OCI-LY7 (cell line): ENCODE measurements at regions not wholly inside any gene's neighbourhood (a gene's known extent, or its start where the extent isn't known, plus 50 kb on each side); places are given as distances from the start of the nearest gene placed in this dataset.

Experiments used
- BruUV-seq: library from RNA; stranded (reverse); fragments of 400-500 nt; replicated peaks from 2 replicates; lab custom pipeline; 2021; lab: Mats Ljungman, UMichigan
- CTCF ChIA-PET: fragments of 300-600 bp; sonication (Branson Sonifier 250); formaldehyde crosslinking; loops from one replicate; lab custom pipeline; 2022; ENCODE audit warnings: antibody characterized with exemption; ENCODE audit not compliant: unreplicated experiment; lab: Charles Lee
- POLR2A ChIA-PET: fragments of 300-600 bp; sonication (Branson Sonifier 250); formaldehyde crosslinking; loops from one replicate; lab custom pipeline; 2022; ENCODE audit warnings: antibody characterized with exemption; lab: Charles Lee
- DNase-seq: peaks from one replicate; pipeline ENCODE4 v3.0.0-alpha.2; 2015; ENCODE audit warnings: low spot score
- H2AFZ ChIP-seq: fragments of 200-600 bp; sonication (generic), shearing (Covaris generic); 2 replicates; pipeline ENCODE4 v1.6.1; 2014; ENCODE audit warnings: mild to moderate bottlenecking, antibody characterized with exemption, low read length, moderate library complexity
- H3K27ac ChIP-seq: fragments of 200-600 bp; sonication (generic); 2 replicates; pipeline ENCODE4 v1.5.1; 2014; ENCODE audit warnings: mixed run types, low read depth, mild to moderate bottlenecking, moderate library complexity, low read length, inconsistent platforms; ENCODE audit not compliant: poor library complexity, severe bottlenecking
- H3K36me3 ChIP-seq: fragments of 200-600 bp; sonication (generic); 2 replicates; pipeline ENCODE4 v1.6.1; 2014; ENCODE audit warnings: mild to moderate bottlenecking, antibody characterized with exemption, low read length, moderate library complexity, mixed read lengths; ENCODE audit not compliant: insufficient read depth
- H3K4me1 ChIP-seq: fragments of 200-600 bp; sonication (generic); 2 replicates; pipeline ENCODE4 v1.5.1; 2014; ENCODE audit warnings: mild to moderate bottlenecking, low read length; ENCODE audit not compliant: insufficient read depth, poor library complexity, severe bottlenecking
- H3K4me2 ChIP-seq: fragments of 200-600 bp; sonication (generic); 2 replicates; pipeline ENCODE4 v1.6.1; 2014; ENCODE audit warnings: mild to moderate bottlenecking, low read length
- H3K4me3 ChIP-seq: fragments of 200-600 bp; sonication (generic); 2 replicates; pipeline ENCODE4 v1.5.1; 2014; ENCODE audit warnings: mild to moderate bottlenecking, low read depth, low read length; ENCODE audit not compliant: poor library complexity, severe bottlenecking
- H3K79me2 ChIP-seq: fragments of 200-600 bp; sonication (generic); 2 replicates; pipeline ENCODE4 v1.6.1; 2016; ENCODE audit warnings: low read depth, mild to moderate bottlenecking, low read length, moderate library complexity, mixed read lengths; ENCODE audit not compliant: insufficient read depth
- H3K9me2 ChIP-seq: fragments of 200-600 bp; sonication (generic); 2 replicates; pipeline ENCODE4 v1.6.1; 2016; ENCODE audit warnings: mild to moderate bottlenecking, low read length, mixed read lengths; ENCODE audit not compliant: insufficient read depth
- H3K9me3 ChIP-seq: fragments of 200-600 bp; sonication (generic); 2 replicates; pipeline ENCODE4 v1.6.1; 2014; ENCODE audit warnings: mild to moderate bottlenecking, mixed run types, low read length, mixed read lengths
- H4K20me1 ChIP-seq: fragments of 200-600 bp; sonication (generic); 2 replicates; pipeline ENCODE4 v1.6.1; 2014; ENCODE audit warnings: mild to moderate bottlenecking, antibody characterized with exemption, low read length, moderate library complexity, mixed read lengths; ENCODE audit not compliant: insufficient read depth
- CTCF ChIP-seq: fragments of 200-600 bp; sonication (generic); conservative IDR thresholded peaks from 2 replicates; pipeline ENCODE4 v1.5.1; 2014; ENCODE audit warnings: mild to moderate bottlenecking, antibody characterized with exemption, low read length, moderate library complexity, mixed read lengths
- EZH2phosphoT487 ChIP-seq: fragments of 200-600 bp; sonication (generic); IDR thresholded peaks from 2 replicates; pipeline ENCODE4 v1.6.1; 2018; ENCODE audit warnings: low read depth, borderline replicate concordance, mild to moderate bottlenecking, mixed run types, antibody characterized with exemption, low read length, moderate library complexity, mixed read lengths
- intact Hi-C: fragments of 100-400 bp; cut with micrococcal nuclease; formaldehyde crosslinking; loops from one replicate; pipeline ENCODE4 v1.10.0; 2022; ENCODE audit not compliant: unreplicated experiment

- CTCF ChIA-PET = no interaction called here
- Histone ChIP-seq H3K9me3 (no peaks in the 10 kb centered on the region), H2AFZ (no peak overlapping the region), H3K36me3 (no peaks in the 10 kb centered on the region), H3K79me2 (no peaks in the 10 kb centered on the region), H3K4me3 (no peak overlapping the region), H3K4me2 (no peak overlapping the region), H3K27ac (no peak overlapping the region), H3K4me1 (no peaks in the 10 kb centered on the region), H3K9me2 (no peaks in the 10 kb centered on the region), H4K20me1 (no peaks in the 10 kb centered on the region)
- intact Hi-C loops = no loop called here
- no peak for TF ChIP-seq CTCF
- no peak for TF ChIP-seq EZH2phosphoT487
- POLR2A ChIA-PET = no interaction called here
- DNase-seq = no peak
- no TSS peak for BruUV-seq
These were observed 71.2 kb upstream of the AOAH start for GRCh38 chr7:36795451-36796021.

- Histone ChIP-seq H3K79me2 (no peaks in the 10 kb centered on the region), H3K9me2 (no peaks in the 10 kb centered on the region), H3K27ac (no peak overlapping the region), H3K4me3 (no peak overlapping the region), H3K4me1 (no peaks in the 10 kb centered on the region), H3K4me2 (no peak overlapping the region), H3K9me3 (no peaks in the 10 kb centered on the region), H3K36me3 (no peaks in the 10 kb centered on the region), H2AFZ (no peak overlapping the region), H4K20me1 (no peaks in the 10 kb centered on the region)
- intact Hi-C loops = no loop called here
- no TSS peak for BruUV-seq
- POLR2A ChIA-PET = no interaction called here
- CTCF ChIA-PET = no interaction called here
- no peak for DNase-seq
- TF ChIP-seq CTCF = no peak
- TF ChIP-seq EZH2phosphoT487 = no peak
These were observed 70.4 kb upstream of the AOAH start for GRCh38 chr7:36794689-36795088.

GRCh38 chr7:36792421-36792820 lies 68.1 kb upstream of the AOAH start:
- H3K79me2 ChIP-seq = no peaks in the 10 kb centered on the region
- H3K4me1 ChIP-seq = no peaks in the 10 kb centered on the region
- ChIA-PET POLR2A (no interaction called here), CTCF (no interaction called here)
- H2AFZ ChIP-seq = no peak overlapping the region
- no peaks in the 10 kb centered on the region for H3K9me3 ChIP-seq
- H3K9me2 ChIP-seq = no peaks in the 10 kb centered on the region
- H3K36me3 ChIP-seq = no peaks in the 10 kb centered on the region
- BruUV-seq = no TSS peak
- DNase-seq = no peak
- H3K4me2 ChIP-seq = no peak overlapping the region
- intact Hi-C loops = no loop called here
- H4K20me1 ChIP-seq = no peaks in the 10 kb centered on the region
- H3K4me3 ChIP-seq = no peak overlapping the region
- H3K27ac ChIP-seq = no peak overlapping the region
- no peak for TF ChIP-seq EZH2phosphoT487
- no peak for TF ChIP-seq CTCF
